Progenitor cell of endocrine pancreas (in vitro differentiated cells): ENCODE measurements at regions not wholly inside any gene's neighbourhood (a gene's known extent, or its start where the extent isn't known, plus 50 kb on each side); places are given as distances from the start of the nearest gene placed in this dataset.

Source experiments
- DNase-seq: peaks from one replicate; pipeline ENCODE4 v3.0.0; 2021; ENCODE audit warnings: low spot score; ENCODE audit not compliant: unreplicated experiment
- H3K27ac Mint-ChIP-seq: 2 replicates; pipeline ENCODE4 v1.8.0; 2021; ENCODE audit warnings: mild to moderate bottlenecking, moderate library complexity, mixed read lengths
- H3K27me3 Mint-ChIP-seq: 2 replicates; pipeline ENCODE4 v1.8.0; 2021; ENCODE audit warnings: mixed read lengths
- H3K36me3 Mint-ChIP-seq: 2 replicates; pipeline ENCODE4 v1.8.0; 2022; ENCODE audit warnings: mixed read lengths; ENCODE audit not compliant: insufficient read depth
- H3K4me1 Mint-ChIP-seq: 2 replicates; pipeline ENCODE4 v1.8.0; 2021; ENCODE audit warnings: low read depth, mixed read lengths
- H3K4me3 Mint-ChIP-seq: 2 replicates; pipeline ENCODE4 v1.8.0; 2021; ENCODE audit warnings: low read depth, mild to moderate bottlenecking, moderate library complexity, mixed read lengths
- H3K9me3 Mint-ChIP-seq: 2 replicates; pipeline ENCODE4 v1.8.0; 2021; ENCODE audit warnings: low read depth, mixed read lengths
- TF ChIP-seq, protein P1 (sequence below): fragments of 200-600 bp; sonication (generic); IDR thresholded peaks from one replicate; pipeline ENCODE4 v1.5.0; 2021; ENCODE audit warnings: antibody characterized with exemption, mild to moderate bottlenecking; ENCODE audit not compliant: unreplicated experiment

- TF ChIP-seq, protein P1, sequence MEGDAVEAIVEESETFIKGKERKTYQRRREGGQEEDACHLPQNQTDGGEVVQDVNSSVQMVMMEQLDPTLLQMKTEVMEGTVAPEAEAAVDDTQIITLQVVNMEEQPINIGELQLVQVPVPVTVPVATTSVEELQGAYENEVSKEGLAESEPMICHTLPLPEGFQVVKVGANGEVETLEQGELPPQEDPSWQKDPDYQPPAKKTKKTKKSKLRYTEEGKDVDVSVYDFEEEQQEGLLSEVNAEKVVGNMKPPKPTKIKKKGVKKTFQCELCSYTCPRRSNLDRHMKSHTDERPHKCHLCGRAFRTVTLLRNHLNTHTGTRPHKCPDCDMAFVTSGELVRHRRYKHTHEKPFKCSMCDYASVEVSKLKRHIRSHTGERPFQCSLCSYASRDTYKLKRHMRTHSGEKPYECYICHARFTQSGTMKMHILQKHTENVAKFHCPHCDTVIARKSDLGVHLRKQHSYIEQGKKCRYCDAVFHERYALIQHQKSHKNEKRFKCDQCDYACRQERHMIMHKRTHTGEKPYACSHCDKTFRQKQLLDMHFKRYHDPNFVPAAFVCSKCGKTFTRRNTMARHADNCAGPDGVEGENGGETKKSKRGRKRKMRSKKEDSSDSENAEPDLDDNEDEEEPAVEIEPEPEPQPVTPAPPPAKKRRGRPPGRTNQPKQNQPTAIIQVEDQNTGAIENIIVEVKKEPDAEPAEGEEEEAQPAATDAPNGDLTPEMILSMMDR: no peak
- H3K27ac Mint-ChIP-seq: no peak overlapping the region
- H3K4me3 Mint-ChIP-seq: no peak overlapping the region
- no peaks in the 10 kb centered on the region for H3K27me3 Mint-ChIP-seq
- peaks cover under 1% of the 10 kb centered on the region for H3K4me1 Mint-ChIP-seq
- no peaks in the 10 kb centered on the region for H3K9me3 Mint-ChIP-seq
- DNase-seq: no peak
- H3K36me3 Mint-ChIP-seq: no peaks in the 10 kb centered on the region
Measured at GRCh38 chr2:58441643-58442042, 200.5 kb upstream of the FANCL start.

DNA sequence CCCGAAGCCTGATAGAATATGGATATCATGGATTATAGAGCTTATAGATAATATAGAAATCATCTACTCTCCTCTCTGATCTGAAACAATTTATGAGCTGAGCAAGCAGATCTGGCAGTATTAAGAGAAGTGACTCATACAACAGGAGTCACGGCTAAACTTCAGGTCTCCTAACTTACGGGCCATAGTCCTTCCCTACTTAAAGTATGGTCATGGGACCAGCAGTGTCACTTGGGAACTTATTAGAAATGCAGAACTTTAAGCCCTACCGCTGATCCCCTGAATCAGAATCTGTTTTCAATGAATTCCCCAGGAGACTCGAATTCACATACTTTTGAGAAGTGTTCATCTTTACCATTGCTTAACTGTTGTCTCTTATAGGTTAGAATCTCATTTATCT, 195.7 kb upstream of the FANCL start:
- H3K27ac Mint-ChIP-seq: no peak overlapping the region
- H3K27me3 Mint-ChIP-seq: no peaks in the 10 kb centered on the region
- H3K9me3 Mint-ChIP-seq: no peaks in the 10 kb centered on the region
- H3K4me3 Mint-ChIP-seq: no peak overlapping the region
- H3K36me3 Mint-ChIP-seq: no peaks in the 10 kb centered on the region
- TF ChIP-seq, protein P1: no peak
- H3K4me1 Mint-ChIP-seq: peaks cover 6% of the 10 kb centered on the region
- DNase-seq: no peak

DNA sequence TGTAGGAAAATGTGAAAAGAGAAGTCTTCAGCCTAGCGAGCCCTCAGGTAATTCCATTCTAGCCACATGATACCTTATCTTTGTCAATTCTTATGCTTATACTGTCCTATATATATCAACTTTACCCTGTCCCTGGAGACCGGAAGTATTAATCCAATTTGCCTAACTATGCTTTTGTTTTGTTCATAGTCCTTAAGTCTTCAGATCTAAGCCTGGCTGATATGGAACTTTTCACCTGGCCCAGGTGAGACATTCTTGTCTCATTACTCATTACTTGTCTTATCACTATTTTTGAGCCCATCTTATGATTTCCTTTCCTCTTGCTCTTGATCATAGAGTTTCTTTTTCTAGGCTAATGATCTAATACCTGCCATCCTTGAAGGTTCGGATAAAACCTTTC, 194.1 kb upstream of the FANCL start:
- Mint-ChIP-seq H3K4me1 (peaks cover 10% of the 10 kb centered on the region), H3K4me3 (no peak overlapping the region), H3K27me3 (no peaks in the 10 kb centered on the region), H3K27ac (no peak overlapping the region), H3K36me3 (no peaks in the 10 kb centered on the region), H3K9me3 (no peaks in the 10 kb centered on the region)
- TF ChIP-seq, protein P1: no peak
- DNase-seq: no peak

DNA sequence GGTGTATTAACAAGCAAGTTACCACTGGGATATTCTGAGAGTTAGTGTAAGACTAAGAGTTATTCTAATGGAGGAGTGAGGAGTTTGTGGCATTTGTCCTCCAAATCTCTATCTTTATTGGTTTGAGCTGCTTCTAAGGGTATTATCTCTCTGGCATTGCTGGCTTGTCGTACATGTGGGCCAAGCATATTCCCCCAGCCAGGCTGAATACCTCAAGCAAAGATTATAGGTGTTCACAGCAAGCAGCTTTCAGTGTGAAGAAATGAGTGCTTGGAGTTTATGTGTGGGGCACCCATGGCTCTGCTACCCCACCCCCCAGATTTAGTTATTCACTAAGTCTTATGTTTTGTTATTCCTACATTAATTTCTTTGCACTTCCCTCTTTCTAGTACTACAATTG, 193.6 kb upstream of the FANCL start:
- Mint-ChIP-seq H3K9me3 (no peaks in the 10 kb centered on the region), H3K36me3 (no peaks in the 10 kb centered on the region), H3K27me3 (no peaks in the 10 kb centered on the region), H3K27ac (no peak overlapping the region), H3K4me1 (peaks cover 15% of the 10 kb centered on the region), H3K4me3 (no peak overlapping the region)
- TF ChIP-seq, protein P1: no peak
- no peak for DNase-seq

- H3K27ac Mint-ChIP-seq: no peak overlapping the region
- no peaks in the 10 kb centered on the region for H3K27me3 Mint-ChIP-seq
- H3K4me1 Mint-ChIP-seq: peaks cover 21% of the 10 kb centered on the region
- H3K9me3 Mint-ChIP-seq: no peaks in the 10 kb centered on the region
- H3K36me3 Mint-ChIP-seq: no peaks in the 10 kb centered on the region
- no peak for DNase-seq
- TF ChIP-seq, protein P1: no peak
- H3K4me3 Mint-ChIP-seq: no peak overlapping the region
Measured at GRCh38 chr2:58432491-58433170, 191.5 kb upstream of the FANCL start.
